ENCODE measurements at regions not wholly inside any gene's neighbourhood (a gene's known extent, or its start where the extent isn't known, plus 50 kb on each side); places are given as distances from the start of the nearest gene placed in this dataset.

DNA sequence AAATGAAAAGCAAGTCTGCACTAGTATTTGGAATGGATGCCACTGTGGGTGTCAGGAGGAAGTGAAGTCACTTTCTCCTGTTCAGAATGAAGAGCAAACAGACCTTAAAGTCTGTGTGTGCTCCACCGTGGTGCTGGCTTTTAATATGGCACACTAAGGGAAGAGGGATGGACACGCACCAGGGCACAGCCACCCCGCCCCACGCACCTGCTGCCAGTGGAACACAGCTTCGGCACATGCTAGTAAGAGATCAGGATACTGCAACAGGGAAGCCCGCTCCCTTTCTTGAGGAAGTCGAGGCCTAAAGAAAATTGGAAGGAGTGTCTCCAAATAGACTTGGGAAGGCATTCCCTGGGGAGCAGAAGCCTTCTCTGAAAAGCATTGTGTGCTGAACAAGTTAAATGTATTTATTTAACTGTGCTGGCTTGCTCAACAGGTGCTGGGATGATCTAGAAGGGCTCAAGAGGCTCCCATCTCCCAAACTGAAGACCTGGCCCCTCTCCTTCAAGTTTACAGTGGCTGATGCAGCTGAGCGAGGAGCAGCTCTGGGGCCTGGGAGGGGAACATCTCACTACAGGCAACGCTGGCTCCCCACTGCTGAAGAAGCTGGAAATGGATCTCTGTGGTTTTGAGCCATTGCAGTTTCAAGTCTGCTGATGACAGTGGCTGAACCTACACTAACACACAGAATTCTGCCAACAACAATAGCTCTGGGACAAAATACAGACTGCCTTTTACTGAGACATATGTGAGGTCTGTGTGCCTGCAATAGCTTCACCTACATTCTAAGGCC, 504.6 kb upstream of the B3GAT1 start:
- intact Hi-C loops (cut with DNase I): no loop called here
- no peaks in the 10 kb centered on the region for H3K9me3 ChIP-seq
- no peaks in the 10 kb centered on the region for H3K36me3 ChIP-seq
- 70 to 75% (median 72%) methylated on average over 9 of the region's 9 CpGs for WGBS, 4 donors
- H3K27ac ChIP-seq: peak overlapping the region in 3 of 12 donors; percentile 0 to 29 (median 17)
- peaks cover 0 to 20% (median 0%) of the 10 kb centered on the region in 12 donors for H3K4me1 ChIP-seq
- H3K4me3 ChIP-seq: no peak overlapping the region
- TF ChIP-seq POLR2A (IDR thresholded peaks at IDR 0.05): no peak
- TF ChIP-seq, protein P1, sequence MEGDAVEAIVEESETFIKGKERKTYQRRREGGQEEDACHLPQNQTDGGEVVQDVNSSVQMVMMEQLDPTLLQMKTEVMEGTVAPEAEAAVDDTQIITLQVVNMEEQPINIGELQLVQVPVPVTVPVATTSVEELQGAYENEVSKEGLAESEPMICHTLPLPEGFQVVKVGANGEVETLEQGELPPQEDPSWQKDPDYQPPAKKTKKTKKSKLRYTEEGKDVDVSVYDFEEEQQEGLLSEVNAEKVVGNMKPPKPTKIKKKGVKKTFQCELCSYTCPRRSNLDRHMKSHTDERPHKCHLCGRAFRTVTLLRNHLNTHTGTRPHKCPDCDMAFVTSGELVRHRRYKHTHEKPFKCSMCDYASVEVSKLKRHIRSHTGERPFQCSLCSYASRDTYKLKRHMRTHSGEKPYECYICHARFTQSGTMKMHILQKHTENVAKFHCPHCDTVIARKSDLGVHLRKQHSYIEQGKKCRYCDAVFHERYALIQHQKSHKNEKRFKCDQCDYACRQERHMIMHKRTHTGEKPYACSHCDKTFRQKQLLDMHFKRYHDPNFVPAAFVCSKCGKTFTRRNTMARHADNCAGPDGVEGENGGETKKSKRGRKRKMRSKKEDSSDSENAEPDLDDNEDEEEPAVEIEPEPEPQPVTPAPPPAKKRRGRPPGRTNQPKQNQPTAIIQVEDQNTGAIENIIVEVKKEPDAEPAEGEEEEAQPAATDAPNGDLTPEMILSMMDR (IDR thresholded peaks at IDR 0.05): no peak
- peaks cover 0 to 10% (median 0%) of the 10 kb centered on the region in 9 donors for H3K27me3 ChIP-seq
- DNase-seq: no peak
- peak in 2 of 4 donors; percentile 27 to 38 for ATAC-seq

DNA sequence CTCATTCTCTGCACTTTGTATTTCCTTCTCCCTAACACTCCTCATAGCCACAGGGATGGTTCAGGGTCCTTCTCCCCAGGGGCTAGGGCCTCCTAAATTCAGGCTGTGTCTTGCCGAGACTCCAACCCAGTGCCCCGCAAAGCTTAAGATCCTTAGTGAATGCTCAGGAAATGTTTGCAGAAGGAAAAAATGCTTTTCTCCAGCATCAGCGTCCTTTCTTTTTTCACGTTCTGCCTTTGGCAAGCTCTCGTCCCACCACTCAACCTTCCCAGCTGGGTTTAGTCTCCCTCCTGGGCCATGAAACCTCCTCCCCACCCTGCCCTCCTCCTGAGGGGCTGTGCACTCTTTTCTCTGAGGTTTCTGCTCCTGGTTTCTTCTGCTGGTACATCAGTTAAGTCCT, 503.8 kb upstream of the B3GAT1 start:
- DNase-seq (no peak), ATAC-seq (no peak)
- TF ChIP-seq POLR2A (IDR thresholded peaks at IDR 0.05): no peak
- TF ChIP-seq, protein P1 (IDR thresholded peaks at IDR 0.05): no peak
- WGBS, 4 donors: 75 to 80% (median 79%) methylated on average over 5 of the region's 5 CpGs
- intact Hi-C loops (cut with DNase I): no loop called here
- Histone ChIP-seq H3K27me3 (peaks cover 0 to 10% (median 0%) of the 10 kb centered on the region in 9 donors), H3K4me1 (peaks cover 0 to 20% (median 0%) of the 10 kb centered on the region in 12 donors), H3K4me3 (no peak overlapping the region), H3K36me3 (no peaks in the 10 kb centered on the region), H3K9me3 (no peaks in the 10 kb centered on the region), H3K27ac (peak overlapping the region in 4 of 12 donors; percentile 26 to 39 (median 30))

DNA sequence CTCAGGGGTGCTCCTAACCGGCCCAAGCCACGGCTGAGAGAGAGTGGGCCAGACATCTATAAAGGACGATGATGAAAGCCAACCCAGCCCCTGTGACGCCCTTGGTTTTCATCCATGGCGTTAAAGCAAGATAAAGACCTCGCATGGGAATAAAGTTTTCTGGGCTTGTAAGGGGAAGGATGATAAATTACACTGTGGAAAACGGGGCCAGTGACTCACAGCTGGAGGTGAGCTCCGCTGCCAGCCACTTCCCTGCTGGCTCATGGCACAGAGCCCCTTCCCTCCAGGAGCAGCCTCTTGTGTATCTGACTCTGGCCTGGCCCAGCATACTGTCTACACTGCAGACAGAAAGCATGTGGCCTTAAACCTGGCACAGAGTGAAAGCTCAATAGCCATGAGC, 503.2 kb upstream of the B3GAT1 start:
- no peaks in the 10 kb centered on the region for H3K36me3 ChIP-seq
- WGBS, 4 donors: 51 to 57% (median 54%) methylated on average over 8 of the region's 8 CpGs
- DNase-seq (peak in 4 of 5 donors; percentile 35 to 79 (median 44)), ATAC-seq (peak; percentile 68 to 87 (median 78))
- H3K27me3 ChIP-seq: peaks cover 0 to 10% (median 0%) of the 10 kb centered on the region in 9 donors
- TF ChIP-seq, protein P1 (IDR thresholded peaks at IDR 0.05): no peak
- no peak for TF ChIP-seq POLR2A (IDR thresholded peaks at IDR 0.05)
- intact Hi-C loops (cut with DNase I): no loop called here
- peaks cover 0 to 20% (median 0%) of the 10 kb centered on the region in 12 donors for H3K4me1 ChIP-seq
- H3K4me3 ChIP-seq: no peak overlapping the region
- no peaks in the 10 kb centered on the region for H3K9me3 ChIP-seq
- H3K27ac ChIP-seq: peak overlapping the region in 2 of 12 donors; percentile 32 to 39

DNA sequence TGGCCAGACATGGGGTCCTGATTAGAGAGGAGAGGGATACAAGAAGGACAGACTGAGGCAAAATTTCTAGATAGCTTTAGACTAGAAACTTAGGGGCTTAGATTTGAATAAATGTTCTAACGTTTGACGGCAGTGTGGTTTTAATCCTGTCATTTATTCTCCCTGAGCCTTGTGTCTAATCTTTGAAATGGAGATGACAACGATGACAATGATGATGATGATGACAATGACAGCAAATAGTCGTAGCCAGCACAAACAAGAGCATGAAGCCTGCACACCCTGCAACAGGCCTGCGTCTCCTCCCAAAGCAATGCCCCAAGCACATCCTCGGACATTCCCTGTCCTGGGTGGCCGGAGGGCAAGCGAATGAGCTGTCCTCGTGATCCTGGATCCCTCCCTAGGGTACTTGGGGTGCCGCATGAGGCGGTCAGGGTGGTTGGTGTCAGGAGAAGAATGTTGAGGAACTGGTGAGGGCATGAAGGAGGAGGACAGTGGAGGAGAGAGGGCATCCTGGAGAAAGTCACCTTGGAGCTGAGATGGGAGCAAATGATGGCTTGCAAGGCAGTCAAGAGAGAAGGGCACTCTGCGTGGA, 502.1 kb upstream of the B3GAT1 start:
- TF ChIP-seq, protein P1 (IDR thresholded peaks at IDR 0.05): no peak
- no peak for TF ChIP-seq POLR2A (IDR thresholded peaks at IDR 0.05)
- Histone ChIP-seq H3K4me3 (no peak overlapping the region), H3K36me3 (no peaks in the 10 kb centered on the region), H3K27ac (peak overlapping the region in 1 of 12 donors; percentile 32), H3K4me1 (peaks cover 0 to 20% (median 0%) of the 10 kb centered on the region in 12 donors), H3K27me3 (peaks cover 0 to 7% (median 0%) of the 10 kb centered on the region in 9 donors), H3K9me3 (no peaks in the 10 kb centered on the region)
- DNase-seq (no peak), ATAC-seq (no peak)
- 77 to 89% (median 82%) methylated on average over 12 of the region's 12 CpGs for WGBS, 4 donors
- intact Hi-C loops (cut with DNase I): no loop called here

Data from heart left ventricle (tissue), 16 donors.